ENCODE measurements at regions not wholly inside any gene's neighbourhood (a gene's known extent, or its start where the extent isn't known, plus 50 kb on each side); places are given as distances from the start of the nearest gene placed in this dataset.
"Not testable (repeated sequence)": the region's sequence is repeated elsewhere in the genome, so short reads cannot be mapped to it uniquely, and the experiment has no call there.

GRCh38 chr14:97031530-97031929 lies 234.3 kb downstream of the VRK1 start:
- no peak for DNase-seq (ENCODE audit: low read depth)

- DNase-seq (ENCODE audit: low read depth), result no peak
Measured at GRCh38 chr14:97033556-97034081, 236.4 kb downstream of the VRK1 start.

GRCh38 chr14:97036086-97036852 lies 239.1 kb downstream of the VRK1 start:
- DNase-seq (ENCODE audit: low read depth), result no peak

- no peak for DNase-seq (ENCODE audit: low read depth)
Measured at GRCh38 chr14:97039717-97040363, 242.7 kb downstream of the VRK1 start.

- DNase-seq (ENCODE audit: low read depth), result no peak
Measured at GRCh38 chr14:97046967-97047366, 249.8 kb downstream of the VRK1 start.

- no peak for DNase-seq (ENCODE audit: low read depth)
Measured at GRCh38 chr14:97052001-97052400, 254.8 kb downstream of the VRK1 start.

GRCh38 chr14:97053941-97054340 lies 256.8 kb downstream of the VRK1 start:
- no peak for DNase-seq (ENCODE audit: low read depth)

GRCh38 chr14:97055355-97055754 lies 258.2 kb downstream of the VRK1 start:
- DNase-seq (ENCODE audit: low read depth), result no peak

GRCh38 chr14:97056086-97056485 lies 258.9 kb downstream of the VRK1 start:
- no peak for DNase-seq (ENCODE audit: low read depth)

- no peak for DNase-seq (ENCODE audit: low read depth)
Measured at GRCh38 chr14:97057238-97058073, 260.3 kb downstream of the VRK1 start.

- DNase-seq (ENCODE audit: low read depth), result no peak
Measured at GRCh38 chr14:97058074-97058467, 260.9 kb downstream of the VRK1 start.

GRCh38 chr14:97058589-97058988 lies 261.4 kb downstream of the VRK1 start:
- DNase-seq (ENCODE audit: low read depth), result no peak

GRCh38 chr14:97061198-97061597 lies 264.0 kb downstream of the VRK1 start:
- DNase-seq (ENCODE audit: low read depth), result no peak

- DNase-seq (ENCODE audit: low read depth), result no peak
Measured at GRCh38 chr14:97061714-97062113, 264.5 kb downstream of the VRK1 start.

- no peak for DNase-seq (ENCODE audit: low read depth)
Measured at GRCh38 chr14:97065305-97066067, 268.3 kb downstream of the VRK1 start.

- DNase-seq (ENCODE audit: low read depth), result no peak
Measured at GRCh38 chr14:97066068-97066899, 269.1 kb downstream of the VRK1 start.

- DNase-seq (ENCODE audit: low read depth), result not testable (repeated sequence)
Measured at GRCh38 chr14:97068293-97068692, 271.1 kb downstream of the VRK1 start.

- no peak for DNase-seq (ENCODE audit: low read depth)
Measured at GRCh38 chr14:97070259-97070658, 273.1 kb downstream of the VRK1 start.

GRCh38 chr14:97071177-97071576 lies 274.0 kb downstream of the VRK1 start:
- no peak for DNase-seq (ENCODE audit: low read depth)

- no peak for DNase-seq (ENCODE audit: low read depth)
Measured at GRCh38 chr14:97073622-97074021, 276.4 kb downstream of the VRK1 start.

GRCh38 chr14:97074456-97074855 lies 277.3 kb downstream of the VRK1 start:
- no peak for DNase-seq (ENCODE audit: low read depth)

Data from CMK (cell line).